ENCODE measurements at regions not wholly inside any gene's neighbourhood (a gene's known extent, or its start where the extent isn't known, plus 50 kb on each side); places are given as distances from the start of the nearest gene placed in this dataset.

GRCh38 chr22:48979482-48979881 is 848.2 kb downstream of the BRD1 start:
- H2AFZ ChIP-seq (ENCODE audit: low read depth, low read length, severe bottlenecking) = no peak overlapping the region
- no peaks in the 10 kb centered on the region for H3K36me3 ChIP-seq (ENCODE audit: low read length)
- H3K4me2 ChIP-seq (ENCODE audit: low read depth, low read length, poor library complexity, severe bottlenecking) = no peak overlapping the region
- no peaks in the 10 kb centered on the region for H3K79me2 ChIP-seq (ENCODE audit: insufficient read depth, low read length)
- no peak overlapping the region for H3K4me3 ChIP-seq (ENCODE audit: insufficient read depth, low read length, poor library complexity, severe bottlenecking)
- H3K9ac ChIP-seq (ENCODE audit: low read length) = no peak overlapping the region
- H4K20me1 ChIP-seq (ENCODE audit: low read depth, low read length) = no peaks in the 10 kb centered on the region
- no peaks in the 10 kb centered on the region for H3K27me3 ChIP-seq (ENCODE audit: low read length)
- no peaks in the 10 kb centered on the region for H3K9me2 ChIP-seq (replicated peaks; ENCODE audit: insufficient read depth, low read length)
- TF ChIP-seq CTCF (IDR thresholded peaks at IDR 0.05; ENCODE audit: insufficient read depth, low read length, poor library complexity, severe bottlenecking) (no peak), EZH2phosphoT487 (conservative IDR thresholded peaks at IDR 0.05; ENCODE audit: low read length) (no peak)
- no peaks in the 10 kb centered on the region for H3F3A ChIP-seq (ENCODE audit: insufficient read depth)
- H3K27ac ChIP-seq (ENCODE audit: low read depth, low read length) = no peak overlapping the region
- no peaks in the 10 kb centered on the region for H3K9me3 ChIP-seq (ENCODE audit: insufficient read depth, low read length)

- H3K9ac ChIP-seq (ENCODE audit: low read length) = no peak overlapping the region
- no peak overlapping the region for H3K4me2 ChIP-seq (ENCODE audit: low read depth, low read length, poor library complexity, severe bottlenecking)
- H3K9me3 ChIP-seq (ENCODE audit: insufficient read depth, low read length) = no peaks in the 10 kb centered on the region
- H3K79me2 ChIP-seq (ENCODE audit: insufficient read depth, low read length) = no peaks in the 10 kb centered on the region
- H3K9me2 ChIP-seq (replicated peaks; ENCODE audit: insufficient read depth, low read length) = no peaks in the 10 kb centered on the region
- TF ChIP-seq CTCF (IDR thresholded peaks at IDR 0.05; ENCODE audit: insufficient read depth, low read length, poor library complexity, severe bottlenecking) = no peak
- no peak for TF ChIP-seq EZH2phosphoT487 (conservative IDR thresholded peaks at IDR 0.05; ENCODE audit: low read length)
- H4K20me1 ChIP-seq (ENCODE audit: low read depth, low read length) = no peaks in the 10 kb centered on the region
- H3K27ac ChIP-seq (ENCODE audit: low read depth, low read length) = no peak overlapping the region
- no peaks in the 10 kb centered on the region for H3K36me3 ChIP-seq (ENCODE audit: low read length)
- H3F3A ChIP-seq (ENCODE audit: insufficient read depth) = no peaks in the 10 kb centered on the region
- no peaks in the 10 kb centered on the region for H3K27me3 ChIP-seq (ENCODE audit: low read length)
- H3K4me3 ChIP-seq (ENCODE audit: insufficient read depth, low read length, poor library complexity, severe bottlenecking) = no peak overlapping the region
- H2AFZ ChIP-seq (ENCODE audit: low read depth, low read length, severe bottlenecking) = no peak overlapping the region
Observed at GRCh38 chr22:48976556-48977535, 850.8 kb downstream of the BRD1 start.

GRCh38 chr22:48975886-48976285 is 851.8 kb downstream of the BRD1 start:
- H3K79me2 ChIP-seq (ENCODE audit: insufficient read depth, low read length) = no peaks in the 10 kb centered on the region
- H3K9me2 ChIP-seq (replicated peaks; ENCODE audit: insufficient read depth, low read length) = no peaks in the 10 kb centered on the region
- no peaks in the 10 kb centered on the region for H4K20me1 ChIP-seq (ENCODE audit: low read depth, low read length)
- TF ChIP-seq EZH2phosphoT487 (conservative IDR thresholded peaks at IDR 0.05; ENCODE audit: low read length) (no peak), CTCF (IDR thresholded peaks at IDR 0.05; ENCODE audit: insufficient read depth, low read length, poor library complexity, severe bottlenecking) (no peak)
- H3K4me3 ChIP-seq (ENCODE audit: insufficient read depth, low read length, poor library complexity, severe bottlenecking) = no peak overlapping the region
- H3K9ac ChIP-seq (ENCODE audit: low read length) = no peak overlapping the region
- no peaks in the 10 kb centered on the region for H3F3A ChIP-seq (ENCODE audit: insufficient read depth)
- H3K27ac ChIP-seq (ENCODE audit: low read depth, low read length) = no peak overlapping the region
- H3K36me3 ChIP-seq (ENCODE audit: low read length) = no peaks in the 10 kb centered on the region
- H3K9me3 ChIP-seq (ENCODE audit: insufficient read depth, low read length) = no peaks in the 10 kb centered on the region
- H3K27me3 ChIP-seq (ENCODE audit: low read length) = no peaks in the 10 kb centered on the region
- no peak overlapping the region for H2AFZ ChIP-seq (ENCODE audit: low read depth, low read length, severe bottlenecking)
- no peak overlapping the region for H3K4me2 ChIP-seq (ENCODE audit: low read depth, low read length, poor library complexity, severe bottlenecking)
